Gastroesophageal sphincter (tissue), 3 donors: ENCODE measurements at regions not wholly inside any gene's neighbourhood (a gene's known extent, or its start where the extent isn't known, plus 50 kb on each side); places are given as distances from the start of the nearest gene placed in this dataset.

Experiments used
- POLR2A ChIP-seq, 2 donors: fragments of 450-650 bp; IDR thresholded peaks; one replicate each; pipeline ENCODE4 v1.6.1; 2017; ENCODE audit warnings: antibody characterized with exemption in 2 of 2, mild to moderate bottlenecking in 2 of 2, moderate library complexity in 1 of 2
- TF ChIP-seq, protein P1 (sequence below), 4 experiments: fragments of 200-600 bp in 2 of 4; fragments of 450-650 bp in 2 of 4; sonication (generic) in 1 of 4; IDR thresholded peaks; one replicate each; pipeline ENCODE4 v1.5.1; 2017 to 2019; ENCODE audit warnings: antibody characterized with exemption in 4 of 4, mild to moderate bottlenecking in 2 of 4, moderate library complexity in 2 of 4

- TF ChIP-seq POLR2A (IDR thresholded peaks at IDR 0.05): no peak
- TF ChIP-seq, protein P1, sequence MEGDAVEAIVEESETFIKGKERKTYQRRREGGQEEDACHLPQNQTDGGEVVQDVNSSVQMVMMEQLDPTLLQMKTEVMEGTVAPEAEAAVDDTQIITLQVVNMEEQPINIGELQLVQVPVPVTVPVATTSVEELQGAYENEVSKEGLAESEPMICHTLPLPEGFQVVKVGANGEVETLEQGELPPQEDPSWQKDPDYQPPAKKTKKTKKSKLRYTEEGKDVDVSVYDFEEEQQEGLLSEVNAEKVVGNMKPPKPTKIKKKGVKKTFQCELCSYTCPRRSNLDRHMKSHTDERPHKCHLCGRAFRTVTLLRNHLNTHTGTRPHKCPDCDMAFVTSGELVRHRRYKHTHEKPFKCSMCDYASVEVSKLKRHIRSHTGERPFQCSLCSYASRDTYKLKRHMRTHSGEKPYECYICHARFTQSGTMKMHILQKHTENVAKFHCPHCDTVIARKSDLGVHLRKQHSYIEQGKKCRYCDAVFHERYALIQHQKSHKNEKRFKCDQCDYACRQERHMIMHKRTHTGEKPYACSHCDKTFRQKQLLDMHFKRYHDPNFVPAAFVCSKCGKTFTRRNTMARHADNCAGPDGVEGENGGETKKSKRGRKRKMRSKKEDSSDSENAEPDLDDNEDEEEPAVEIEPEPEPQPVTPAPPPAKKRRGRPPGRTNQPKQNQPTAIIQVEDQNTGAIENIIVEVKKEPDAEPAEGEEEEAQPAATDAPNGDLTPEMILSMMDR (IDR thresholded peaks at IDR 0.05): no peak
Measured at GRCh38 chr10:111273635-111274034, 196.8 kb downstream of the ADRA2A start.
